ENCODE measurements at regions not wholly inside any gene's neighbourhood (a gene's known extent, or its start where the extent isn't known, plus 50 kb on each side); places are given as distances from the start of the nearest gene placed in this dataset.

GRCh38 chr12:24185782-24186181 lies 236.3 kb upstream of the SOX5 start:
- no peak for TF ChIP-seq CTCF (IDR thresholded peaks at IDR 0.05)
- no peak for TF ChIP-seq POLR2A (IDR thresholded peaks at IDR 0.05)
- TF ChIP-seq EP300 (IDR thresholded peaks at IDR 0.05): no peak
